Myocyte (in vitro differentiated cells): ENCODE measurements at regions not wholly inside any gene's neighbourhood (a gene's known extent, or its start where the extent isn't known, plus 50 kb on each side); places are given as distances from the start of the nearest gene placed in this dataset.
"Not testable (repeated sequence)": the region's sequence is repeated elsewhere in the genome, so short reads cannot be mapped to it uniquely, and the experiment has no call there.

Experiments used
- DNase-seq: peaks from one replicate; pipeline ENCODE4 v3.0.0-alpha.2; 2012; ENCODE audit warnings: low read depth

- DNase-seq: no peak
Measured at GRCh38 chr5:98292496-98292895, 481.0 kb upstream of the RGMB start.

- peak; percentile 18 for DNase-seq
Measured at GRCh38 chr5:98296426-98296825, 477.0 kb upstream of the RGMB start.

GRCh38 chr5:98299435-98299834 is 474.0 kb upstream of the RGMB start:
- no peak for DNase-seq

GRCh38 chr5:98301547-98301946 is 471.9 kb upstream of the RGMB start:
- no peak for DNase-seq

- peak; percentile 19 for DNase-seq
Measured at GRCh38 chr5:98307811-98308210, 465.7 kb upstream of the RGMB start.

GRCh38 chr5:98308231-98308630 is 465.2 kb upstream of the RGMB start:
- peak; percentile 11 for DNase-seq

GRCh38 chr5:98308960-98309359 is 464.5 kb upstream of the RGMB start:
- DNase-seq: peak; percentile 72

- peak; percentile 97 for DNase-seq
Measured at GRCh38 chr5:98309785-98310598, 463.5 kb upstream of the RGMB start.

GRCh38 chr5:98314292-98314691 is 459.2 kb upstream of the RGMB start:
- DNase-seq: peak; percentile 51

GRCh38 chr5:98318386-98318785 is 455.1 kb upstream of the RGMB start:
- no peak for DNase-seq

GRCh38 chr5:98319299-98320011 is 454.0 kb upstream of the RGMB start:
- no peak for DNase-seq

GRCh38 chr5:98320343-98320742 is 453.1 kb upstream of the RGMB start:
- no peak for DNase-seq

- no peak for DNase-seq
Measured at GRCh38 chr5:98321361-98321760, 452.1 kb upstream of the RGMB start.

GRCh38 chr5:98325187-98325586 is 448.3 kb upstream of the RGMB start:
- DNase-seq: not testable (repeated sequence)

- DNase-seq: no peak
Measured at GRCh38 chr5:98328015-98328414, 445.4 kb upstream of the RGMB start.

- no peak for DNase-seq
Measured at GRCh38 chr5:98330871-98331270, 442.6 kb upstream of the RGMB start.

- DNase-seq: peak; percentile 61
Measured at GRCh38 chr5:98333921-98334320, 439.5 kb upstream of the RGMB start.

- DNase-seq: peak; percentile 73
Measured at GRCh38 chr5:98334946-98335345, 438.5 kb upstream of the RGMB start.

GRCh38 chr5:98339141-98339848 is 434.2 kb upstream of the RGMB start:
- DNase-seq: no peak

- DNase-seq: peak; percentile 86
Measured at GRCh38 chr5:98341038-98342032, 432.1 kb upstream of the RGMB start.
